BE2C (cell line): ENCODE measurements at regions not wholly inside any gene's neighbourhood (a gene's known extent, or its start where the extent isn't known, plus 50 kb on each side); places are given as distances from the start of the nearest gene placed in this dataset.

ENCODE experiments used
- DNase-seq: peaks from one replicate; pipeline ENCODE4 v3.0.0-alpha.2; 2020
- H3K27me3 ChIP-seq: fragments of 250-450 bp; sonication (Bioruptor Pico); 2 replicates; pipeline ENCODE4 v1.5.1; 2020; ENCODE audit warnings: mild to moderate bottlenecking
- H3K36me3 ChIP-seq: fragments of 250-450 bp; sonication (Bioruptor Pico); 2 replicates; pipeline ENCODE4 v1.5.1; 2020; ENCODE audit warnings: mild to moderate bottlenecking
- H3K4me1 ChIP-seq: fragments of 250-450 bp; sonication (Bioruptor Pico); 2 replicates; pipeline ENCODE4 v1.5.1; 2020
- H3K4me3 ChIP-seq: 2 replicates; pipeline ENCODE4 v1.5.1; 2011; ENCODE audit warnings: low read depth, low read length
- H3K9me3 ChIP-seq: fragments of 250-450 bp; sonication (Bioruptor Pico); 2 replicates; pipeline ENCODE4 v1.5.1; 2020
- CTCF ChIP-seq: IDR thresholded peaks from 2 replicates; pipeline ENCODE4 v1.5.1; 2012; ENCODE audit warnings: mild to moderate bottlenecking, low read depth, low read length

- Histone ChIP-seq H3K36me3 (no peaks in the 10 kb centered on the region), H3K9me3 (no peaks in the 10 kb centered on the region; the same call in 1 of the 2 replicates), H3K27me3 (no peaks in the 10 kb centered on the region), H3K4me1 (no peaks in the 10 kb centered on the region), H3K4me3 (no peak overlapping the region)
- no peak for DNase-seq
- no peak for TF ChIP-seq CTCF
These were observed 577.8 kb downstream of the PYDC2 start for GRCh38 chr3:192038726-192039125.

DNA sequence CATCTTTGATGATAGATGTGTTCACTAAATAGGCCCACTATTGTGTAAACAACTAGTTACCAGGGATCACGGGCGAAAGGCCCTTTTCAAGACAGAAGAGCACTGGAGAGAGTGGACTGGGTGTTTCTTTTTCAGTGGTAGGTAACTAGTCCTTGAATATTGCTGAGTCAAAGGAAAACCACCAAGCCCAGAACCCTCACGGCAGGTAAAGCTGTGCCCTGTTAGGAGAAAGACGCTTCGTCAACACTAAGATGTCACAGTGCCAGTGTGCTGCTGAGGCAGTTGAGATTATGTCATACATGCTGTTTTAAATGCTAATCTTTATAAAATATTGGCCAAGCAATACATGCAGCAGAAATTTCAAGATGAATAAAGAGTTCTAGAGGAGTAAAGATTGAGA lies 578.6 kb downstream of the PYDC2 start:
- Histone ChIP-seq H3K4me1 (no peaks in the 10 kb centered on the region), H3K27me3 (no peaks in the 10 kb centered on the region), H3K36me3 (no peaks in the 10 kb centered on the region), H3K9me3 (no peaks in the 10 kb centered on the region; the same call in 1 of the 2 replicates), H3K4me3 (no peak overlapping the region)
- DNase-seq: no peak
- TF ChIP-seq CTCF: no peak

DNA sequence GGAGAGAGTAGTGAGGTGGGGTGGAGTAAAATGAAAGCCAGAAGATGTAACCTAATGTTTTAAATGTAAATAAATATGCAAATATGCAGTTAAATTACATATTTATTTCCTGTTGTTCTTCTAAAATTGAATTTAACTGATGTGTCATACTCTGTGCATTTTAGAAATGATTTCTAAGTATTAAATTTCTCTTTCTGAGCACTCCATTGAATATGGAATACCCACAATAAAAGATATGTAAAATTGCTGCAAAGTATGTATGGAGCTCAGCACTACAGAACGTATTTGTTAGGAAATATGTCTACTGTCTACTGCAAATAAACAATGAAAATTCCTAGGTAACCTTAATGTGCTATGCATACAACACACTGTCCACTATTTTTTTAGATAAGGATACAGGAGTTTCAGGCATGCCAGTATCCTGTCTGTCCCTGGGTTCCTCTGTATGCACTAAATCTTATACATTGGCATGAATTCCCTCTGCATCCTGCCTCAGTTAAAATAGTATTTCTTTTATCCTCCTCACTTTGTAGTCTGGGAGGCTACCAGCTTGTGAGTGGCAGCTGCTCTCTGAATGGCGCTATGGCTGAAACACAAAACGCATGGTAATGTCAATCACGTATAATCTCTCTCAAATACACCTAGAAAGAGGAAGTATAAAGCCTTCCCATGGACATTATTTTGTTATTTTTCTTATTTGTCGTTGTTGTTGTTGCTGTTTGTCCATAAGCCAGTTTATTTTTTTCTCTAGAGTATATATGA lies 579.5 kb downstream of the PYDC2 start:
- no peaks in the 10 kb centered on the region; the same call in 1 of the 2 replicates for H3K9me3 ChIP-seq

GRCh38 chr3:192042116-192042515 lies 581.2 kb downstream of the PYDC2 start:
- no peak for TF ChIP-seq CTCF
- no peaks in the 10 kb centered on the region for H3K36me3 ChIP-seq
- no peaks in the 10 kb centered on the region for H3K27me3 ChIP-seq
- no peak overlapping the region for H3K4me3 ChIP-seq
- no peak for DNase-seq
- H3K9me3 ChIP-seq: no peaks in the 10 kb centered on the region
- H3K4me1 ChIP-seq: no peaks in the 10 kb centered on the region

More for the DNA sequence above, 579.5 kb downstream of the PYDC2 start:
- no peaks in the 10 kb centered on the region for H3K36me3 ChIP-seq
- no peak for DNase-seq
- H3K4me1 ChIP-seq: no peaks in the 10 kb centered on the region
- H3K4me3 ChIP-seq: no peak overlapping the region
- TF ChIP-seq CTCF: no peak
- no peaks in the 10 kb centered on the region for H3K27me3 ChIP-seq

GRCh38 chr3:192054881-192055280 lies 593.9 kb downstream of the PYDC2 start:
- no peaks in the 10 kb centered on the region for H3K36me3 ChIP-seq
- no peaks in the 10 kb centered on the region for H3K4me1 ChIP-seq
- no peaks in the 10 kb centered on the region for H3K9me3 ChIP-seq
- TF ChIP-seq CTCF: no peak
- no peak for DNase-seq
- no peaks in the 10 kb centered on the region for H3K27me3 ChIP-seq
- no peak overlapping the region for H3K4me3 ChIP-seq

GRCh38 chr3:192055946-192056345 lies 595.0 kb downstream of the PYDC2 start:
- TF ChIP-seq CTCF: no peak
- Histone ChIP-seq H3K36me3 (no peaks in the 10 kb centered on the region), H3K4me3 (no peak overlapping the region), H3K9me3 (no peaks in the 10 kb centered on the region), H3K27me3 (no peaks in the 10 kb centered on the region), H3K4me1 (no peaks in the 10 kb centered on the region)
- DNase-seq: no peak
